Neural cell (in vitro differentiated cells): ENCODE measurements at regions not wholly inside any gene's neighbourhood (a gene's known extent, or its start where the extent isn't known, plus 50 kb on each side); places are given as distances from the start of the nearest gene placed in this dataset.
A peak's percentile ranks its signal among the peaks of the same experiment; 100 is the strongest.

Experiments used
- H2AFZ ChIP-seq: fragments of 200-600, 300-800 bp; sonication (generic), shearing (Covaris generic); 2 replicates; pipeline ENCODE4 v1.6.0; 2014; ENCODE audit warnings: low read depth, mild to moderate bottlenecking, antibody characterized with exemption, low read length, moderate library complexity
- H3F3A ChIP-seq: fragments of 200-600 bp; shearing (Covaris generic); 2 replicates; pipeline ENCODE4 v1.6.1; 2016; ENCODE audit warnings: mild to moderate bottlenecking, moderate library complexity, mixed read lengths, antibody characterized with exemption, low read length; ENCODE audit not compliant: insufficient read depth, poor library complexity, severe bottlenecking
- H3K27ac ChIP-seq: fragments of 200-600, 300-800 bp; sonication (generic), shearing (Covaris generic); 2 replicates; pipeline ENCODE4 v1.5.1; 2014; ENCODE audit warnings: mild to moderate bottlenecking, low read length, moderate library complexity
- H3K27me3 ChIP-seq: fragments of 300-800, 200-600 bp; sonication (generic), shearing (Covaris generic); 2 replicates; pipeline ENCODE4 v1.6.0; 2014; ENCODE audit warnings: mild to moderate bottlenecking, low read depth, low read length, moderate library complexity; ENCODE audit not compliant: insufficient read depth
- H3K36me3 ChIP-seq: fragments of 300-800, 200-600 bp; sonication (generic), shearing (Covaris generic); 2 replicates; pipeline ENCODE4 v1.5.1; 2014; ENCODE audit warnings: mild to moderate bottlenecking, antibody characterized with exemption, low read length, moderate library complexity; ENCODE audit not compliant: insufficient read depth
- H3K4me2 ChIP-seq: fragments of 300-800, 200-600 bp; sonication (generic), shearing (Covaris generic); 2 replicates; pipeline ENCODE4 v1.6.0; 2014; ENCODE audit warnings: mild to moderate bottlenecking, low read length
- H3K4me3 ChIP-seq: fragments of 300-800, 200-600 bp; sonication (generic), shearing (Covaris generic); 2 replicates; pipeline ENCODE4 v1.5.1; 2014; ENCODE audit warnings: mild to moderate bottlenecking, low read length, moderate library complexity
- H3K79me2 ChIP-seq: fragments of 200-600 bp; shearing (Covaris generic); replicated peaks from 2 replicates; pipeline ENCODE4 v1.6.0; 2014; ENCODE audit warnings: mild to moderate bottlenecking, low read length, moderate library complexity; ENCODE audit not compliant: insufficient read depth
- H3K9ac ChIP-seq: fragments of 300-800, 200-600 bp; sonication (generic), shearing (Covaris generic); 2 replicates; pipeline ENCODE4 v1.6.1; 2016; ENCODE audit warnings: mild to moderate bottlenecking, low read length, mixed read lengths
- H3K9me2 ChIP-seq: fragments of 200-600 bp; shearing (Covaris generic); 2 replicates; pipeline ENCODE4 v1.6.1; 2016; ENCODE audit warnings: mild to moderate bottlenecking, low read length, mixed read lengths; ENCODE audit not compliant: insufficient read depth
- H3K9me3 ChIP-seq: fragments of 200-600, 300-800 bp; sonication (generic), shearing (Covaris generic); 2 replicates; pipeline ENCODE4 v1.6.1; 2016; ENCODE audit warnings: mild to moderate bottlenecking, mixed run types, low read length, moderate library complexity, mixed read lengths
- H4K20me1 ChIP-seq: fragments of 200-600 bp; shearing (Covaris generic); 2 replicates; pipeline ENCODE4 v1.6.1; 2016; ENCODE audit warnings: mild to moderate bottlenecking, mixed run types; ENCODE audit not compliant: insufficient read depth
- CTCF ChIP-seq: fragments of 450-650 bp; IDR thresholded peaks from 2 replicates; pipeline ENCODE4 v1.5.1; 2014; ENCODE audit warnings: antibody characterized with exemption, mild to moderate bottlenecking, moderate library complexity; ENCODE audit not compliant: poor library complexity, severe bottlenecking
- EP300 ChIP-seq: fragments of 450-650 bp; conservative IDR thresholded peaks from 2 replicates; pipeline ENCODE4 v1.6.1; 2014; ENCODE audit warnings: antibody characterized with exemption, mild to moderate bottlenecking, moderate library complexity; ENCODE audit not compliant: poor library complexity, severe bottlenecking
- EZH2 ChIP-seq: fragments of 200-600, 300-800 bp; shearing (Covaris generic), sonication (generic); IDR thresholded peaks from 2 replicates; pipeline ENCODE4 v1.6.1; 2014; ENCODE audit warnings: antibody characterized with exemption, low read length, borderline replicate concordance, mild to moderate bottlenecking; ENCODE audit not compliant: insufficient read depth, poor library complexity, severe bottlenecking
- MXI1 ChIP-seq: fragments of 450-650 bp; conservative IDR thresholded peaks from 2 replicates; pipeline ENCODE4 v1.6.1; 2014; ENCODE audit warnings: antibody characterized with exemption, mild to moderate bottlenecking; ENCODE audit not compliant: poor library complexity, severe bottlenecking
- POLR2AphosphoS5 ChIP-seq: IDR thresholded peaks from 2 replicates; pipeline ENCODE4 v1.6.1; 2012
- RAD21 ChIP-seq: fragments of 450-650 bp; conservative IDR thresholded peaks from 2 replicates; pipeline ENCODE4 v1.6.1; 2014; ENCODE audit warnings: antibody characterized with exemption, mild to moderate bottlenecking, moderate library complexity
- REST ChIP-seq: IDR thresholded peaks from 2 replicates; pipeline ENCODE4 v1.6.1; 2012; ENCODE audit warnings: borderline replicate concordance
- SMC3 ChIP-seq: fragments of 450-650 bp; conservative IDR thresholded peaks from 2 replicates; pipeline ENCODE4 v1.6.1; 2014; ENCODE audit warnings: antibody characterized with exemption, mild to moderate bottlenecking, moderate library complexity; ENCODE audit not compliant: poor library complexity
- TAF1 ChIP-seq: IDR thresholded peaks from 2 replicates; pipeline ENCODE4 v1.6.1; 2012; ENCODE audit warnings: low read depth

GRCh38 chr19:28633319-28634018 is 579.5 kb downstream of the UQCRFS1 start:
- Histone ChIP-seq H3K4me3 (no peak overlapping the region), H3K9ac (no peak overlapping the region), H3K9me3 (peaks cover 7% of the 10 kb centered on the region), H3K27me3 (no peaks in the 10 kb centered on the region), H3K79me2 (no peaks in the 10 kb centered on the region), H2AFZ (no peak overlapping the region), H3F3A (no peaks in the 10 kb centered on the region), H3K27ac (no peak overlapping the region), H3K36me3 (no peaks in the 10 kb centered on the region), H4K20me1 (no peaks in the 10 kb centered on the region), H3K9me2 (no peaks in the 10 kb centered on the region), H3K4me2 (no peak overlapping the region)
- TF ChIP-seq CTCF, result peak; percentile 48
- TF ChIP-seq RAD21, result peak; percentile 16
- no peak for TF ChIP-seq EZH2

GRCh38 chr19:28632371-28633080 is 580.4 kb downstream of the UQCRFS1 start:
- H3K9me3 ChIP-seq, result peaks cover 7% of the 10 kb centered on the region
- H2AFZ ChIP-seq, result no peak overlapping the region
- no peaks in the 10 kb centered on the region for H3F3A ChIP-seq
- no peak overlapping the region for H3K9ac ChIP-seq
- no peaks in the 10 kb centered on the region for H3K27me3 ChIP-seq
- no peak for TF ChIP-seq REST
- TF ChIP-seq MXI1, result no peak
- TF ChIP-seq EP300, result no peak
- H3K4me3 ChIP-seq, result no peak overlapping the region
- H3K36me3 ChIP-seq, result no peaks in the 10 kb centered on the region
- H3K79me2 ChIP-seq, result no peaks in the 10 kb centered on the region
- no peaks in the 10 kb centered on the region for H4K20me1 ChIP-seq
- H3K27ac ChIP-seq, result no peak overlapping the region
- H3K9me2 ChIP-seq, result no peaks in the 10 kb centered on the region
- no peak overlapping the region for H3K4me2 ChIP-seq

- Histone ChIP-seq H3K4me3 (no peak overlapping the region), H3K36me3 (no peaks in the 10 kb centered on the region), H3K4me2 (no peak overlapping the region), H3F3A (no peaks in the 10 kb centered on the region), H3K9me3 (peaks cover 7% of the 10 kb centered on the region), H2AFZ (no peak overlapping the region), H3K9ac (no peak overlapping the region), H3K27me3 (no peaks in the 10 kb centered on the region), H4K20me1 (no peaks in the 10 kb centered on the region), H3K9me2 (no peaks in the 10 kb centered on the region), H3K27ac (no peak overlapping the region), H3K79me2 (no peaks in the 10 kb centered on the region)
- TF ChIP-seq SMC3, result no peak
- TF ChIP-seq RAD21, result no peak
- TF ChIP-seq EZH2, result no peak
- no peak for TF ChIP-seq REST
- no peak for TF ChIP-seq POLR2AphosphoS5
- TF ChIP-seq MXI1, result no peak
- no peak for TF ChIP-seq CTCF
- no peak for TF ChIP-seq EP300
- no peak for TF ChIP-seq TAF1
Observed at GRCh38 chr19:28631961-28632360, 581.0 kb downstream of the UQCRFS1 start.
